ENCODE measurements at regions not wholly inside any gene's neighbourhood (a gene's known extent, or its start where the extent isn't known, plus 50 kb on each side); places are given as distances from the start of the nearest gene placed in this dataset.
"Not testable (repeated sequence)": the region's sequence is repeated elsewhere in the genome, so short reads cannot be mapped to it uniquely, and the experiment has no call there.

DNA sequence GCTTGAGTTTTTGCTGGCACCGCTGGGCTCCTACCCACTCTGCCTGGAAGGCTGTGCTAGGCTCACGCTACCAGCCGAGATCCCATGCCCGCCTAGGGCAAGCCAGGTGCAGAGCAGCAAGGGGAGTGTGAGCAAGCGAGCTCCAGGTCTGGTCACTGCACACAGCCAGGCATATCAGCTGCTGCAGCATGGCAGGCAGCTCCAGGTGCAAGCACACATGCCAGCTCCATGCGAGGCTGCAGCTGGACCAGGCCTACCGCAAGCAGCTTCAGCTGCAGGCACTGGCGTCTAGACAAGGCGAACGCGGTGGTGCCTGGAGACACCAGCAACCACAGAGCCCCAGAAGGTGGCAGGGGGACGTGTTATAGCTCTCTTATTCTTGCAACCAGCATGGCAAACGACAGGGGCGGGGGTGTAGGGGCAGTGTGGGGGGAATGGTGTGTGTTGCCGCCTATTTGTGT is 614.7 kb upstream of the EPHA5 start:
- DNase-seq (ENCODE audit: low read depth): no peak

DNA sequence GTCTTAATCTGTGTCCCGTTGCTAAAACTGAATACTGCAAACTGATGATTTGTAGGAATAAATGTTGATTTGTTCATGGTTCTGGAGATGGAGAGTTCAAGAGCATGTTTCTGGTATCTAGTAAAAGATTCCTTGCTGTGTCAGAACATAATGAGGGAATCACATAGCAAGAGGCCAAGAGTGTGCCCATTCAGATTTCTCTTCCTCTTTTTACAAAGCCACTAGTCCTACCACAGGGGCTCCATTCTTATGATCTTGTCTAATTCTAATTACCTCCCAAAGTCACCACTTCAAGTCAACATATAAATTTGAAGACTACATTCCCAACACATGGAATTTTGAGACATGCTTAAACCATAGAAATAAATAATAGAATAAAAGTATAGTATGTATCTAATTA is 608.8 kb upstream of the EPHA5 start:
- DNase-seq (ENCODE audit: low read depth): no peak

DNA sequence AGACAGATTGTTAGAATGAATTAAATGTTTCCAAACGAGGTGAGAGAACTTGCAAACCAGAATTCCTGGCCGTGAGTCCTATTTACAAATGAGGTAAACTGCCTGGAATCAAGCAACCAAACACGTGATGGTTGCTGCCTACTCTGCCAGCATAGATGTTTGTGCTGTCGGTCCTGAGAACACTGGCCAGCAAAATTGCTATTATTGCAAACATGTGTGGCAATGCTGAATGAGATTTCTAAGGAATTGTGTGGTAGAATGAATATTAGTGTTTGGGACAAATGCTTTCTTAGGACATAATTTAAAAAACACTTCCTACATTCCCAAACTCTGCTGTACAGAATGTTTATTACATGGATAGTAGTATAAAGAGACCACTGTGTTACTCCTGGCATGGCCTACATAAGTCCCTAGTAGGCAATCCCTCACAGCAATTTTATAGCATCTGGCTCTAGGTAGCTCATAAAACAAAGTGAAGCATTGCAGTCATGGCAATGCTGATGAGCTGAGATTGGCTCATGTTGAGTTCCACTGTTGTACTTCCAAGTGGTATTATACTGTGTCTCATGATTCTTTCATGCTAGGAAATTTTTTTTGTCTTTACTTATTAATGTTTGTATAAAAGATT is 605.2 kb upstream of the EPHA5 start:
- DNase-seq (ENCODE audit: low read depth): no peak

DNA sequence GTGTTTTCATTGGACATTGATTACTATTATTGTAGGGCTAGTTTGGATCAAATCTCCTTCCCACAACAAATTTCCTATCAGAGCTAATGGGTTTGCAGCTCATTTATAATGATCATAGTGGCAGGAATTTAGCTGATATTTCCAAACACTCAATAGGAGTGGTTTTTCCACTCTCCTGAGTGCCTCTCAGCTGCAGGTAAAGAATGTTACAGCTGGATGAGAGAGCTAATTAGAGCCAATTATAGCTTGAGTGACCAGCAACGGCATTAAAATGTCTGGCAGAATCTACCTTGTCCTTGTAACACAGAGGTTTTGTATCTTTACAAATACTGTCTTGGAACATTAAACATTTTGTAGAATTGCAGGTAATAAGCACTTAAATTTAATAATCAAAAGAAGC is 602.8 kb upstream of the EPHA5 start:
- no peak for DNase-seq (ENCODE audit: low read depth)

DNA sequence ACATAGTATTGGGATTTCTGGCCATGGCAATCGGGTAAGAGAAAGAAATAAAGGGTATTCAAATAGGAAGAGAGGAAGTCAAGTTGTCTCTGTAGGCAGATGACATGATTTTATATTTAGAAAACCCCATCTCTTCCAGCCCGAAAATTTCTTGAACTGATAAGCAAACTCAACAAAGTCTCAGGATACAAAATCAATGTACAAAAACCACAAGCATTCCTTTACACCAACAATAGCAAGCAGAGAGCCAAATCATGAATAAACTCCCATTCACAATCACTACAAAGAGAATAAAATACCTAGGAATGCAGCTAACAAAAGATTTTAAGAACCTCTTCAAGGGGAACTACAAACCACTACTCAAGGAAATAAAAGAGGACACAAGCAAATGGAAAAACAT is 600.1 kb upstream of the EPHA5 start:
- not testable (repeated sequence) for DNase-seq (ENCODE audit: low read depth)

DNA sequence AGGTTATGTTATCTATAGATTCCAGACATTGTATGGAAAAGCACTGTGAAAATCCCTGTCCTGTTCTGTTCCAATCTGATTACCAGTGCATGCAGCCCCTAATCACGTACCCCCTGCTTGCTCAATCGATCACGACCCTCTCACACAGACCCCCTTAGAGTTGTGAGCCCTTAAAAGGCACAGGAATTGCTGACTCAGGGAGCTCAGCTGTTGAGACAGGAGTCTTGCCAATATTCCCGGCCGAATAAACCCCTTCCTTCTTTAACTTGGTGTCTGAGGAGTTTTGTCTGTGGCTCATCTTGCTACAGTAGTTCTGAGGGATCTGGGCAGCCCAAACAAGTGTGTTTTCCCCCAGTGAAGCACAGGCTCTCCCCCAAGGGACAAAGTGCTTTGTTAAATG is 596.3 kb upstream of the EPHA5 start:
- not testable (repeated sequence) for DNase-seq (ENCODE audit: low read depth)

DNA sequence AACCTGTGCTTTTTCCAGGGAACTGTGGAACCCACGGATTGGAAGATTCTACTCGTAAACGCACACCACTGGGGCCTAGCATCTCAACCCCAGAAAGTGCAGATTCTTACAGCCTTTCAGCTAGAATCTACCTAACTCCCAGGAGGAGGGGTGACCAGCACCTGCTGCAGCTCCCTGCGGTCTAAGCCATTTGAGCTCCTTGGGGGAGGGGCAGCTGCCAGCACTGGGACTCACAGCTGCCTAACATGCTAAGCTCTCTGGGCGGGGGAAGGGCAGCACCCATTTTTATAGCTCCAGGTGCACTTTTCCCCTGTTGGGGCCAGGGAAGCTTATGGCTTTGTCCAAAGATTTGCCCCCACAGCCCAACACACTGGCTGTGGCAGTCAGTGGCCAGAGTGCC is 595.7 kb upstream of the EPHA5 start:
- DNase-seq (ENCODE audit: low read depth): no peak

DNA sequence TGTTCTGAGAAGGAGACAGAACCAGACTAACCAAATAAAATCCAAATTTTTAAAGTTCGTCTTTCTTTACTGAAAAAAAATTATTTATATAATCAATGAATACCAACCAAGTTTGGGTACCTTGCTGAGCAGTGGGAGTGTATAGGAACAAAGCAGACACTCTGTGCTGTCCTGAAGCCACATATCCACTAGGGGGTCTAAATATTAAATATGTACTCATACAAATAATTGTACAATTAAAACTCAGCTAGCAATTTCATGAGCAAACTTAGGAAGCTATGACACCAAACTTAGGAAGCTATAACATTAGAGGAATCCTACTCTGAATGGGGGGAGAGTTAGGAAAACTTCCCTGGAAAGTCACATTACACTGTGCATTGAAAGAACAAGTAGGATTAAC is 582.0 kb upstream of the EPHA5 start:
- no peak for DNase-seq (ENCODE audit: low read depth)

DNA sequence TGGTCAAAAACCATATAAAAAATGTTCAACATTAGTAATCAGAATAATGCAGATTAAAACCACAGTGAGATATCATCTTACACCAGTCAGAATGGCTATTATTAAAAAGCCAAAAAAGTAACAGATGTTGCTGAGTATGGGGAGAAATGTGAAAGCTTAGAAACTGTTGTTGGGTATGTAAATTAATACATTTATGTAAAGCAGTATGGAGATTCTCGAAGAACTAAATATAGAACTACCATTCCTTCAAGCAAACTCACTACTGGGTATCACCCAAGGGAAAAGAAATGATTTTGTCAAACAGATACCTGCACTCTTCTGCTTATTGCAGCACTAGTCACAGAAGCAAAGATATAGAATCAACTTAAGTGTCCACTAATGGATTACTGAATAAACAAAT is 576.4 kb upstream of the EPHA5 start:
- DNase-seq (ENCODE audit: low read depth): no peak

DNA sequence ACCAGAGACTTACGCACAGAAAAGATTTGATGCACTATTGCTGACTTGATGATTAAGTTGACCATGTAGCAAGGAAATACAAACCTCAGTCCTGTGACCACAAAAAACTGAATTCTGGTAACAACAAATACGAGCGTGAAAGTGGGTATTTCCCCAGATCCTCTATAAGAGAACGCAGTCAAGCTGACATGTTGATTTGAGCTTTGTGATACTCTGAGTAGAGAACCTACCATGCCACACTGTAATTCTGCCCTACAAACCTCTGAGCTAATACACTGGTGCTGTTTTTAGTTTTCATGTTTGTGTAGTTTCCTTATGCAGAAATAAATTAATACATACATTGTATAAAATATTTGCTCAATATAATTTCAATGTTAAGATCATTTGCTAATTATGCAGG is 565.6 kb upstream of the EPHA5 start:
- no peak for DNase-seq (ENCODE audit: low read depth)

DNA sequence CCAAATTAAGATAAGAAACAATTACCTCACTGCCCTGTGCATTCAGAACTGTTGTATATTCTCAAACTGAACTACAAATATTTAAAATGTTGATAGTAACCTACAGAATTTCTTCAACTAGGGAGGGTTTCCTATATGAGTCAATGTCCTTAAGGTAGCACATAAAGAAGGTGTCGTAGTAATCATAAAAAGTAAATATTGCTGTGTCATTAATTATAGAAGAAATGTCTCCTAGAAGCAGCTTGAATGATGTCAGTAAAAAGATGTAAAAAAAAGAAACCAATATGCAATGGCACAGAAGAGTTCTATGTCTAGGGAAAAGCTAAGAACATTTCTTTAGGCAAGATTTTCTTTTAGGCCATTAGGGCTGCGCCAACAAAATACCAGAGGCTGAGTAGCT is 559.6 kb upstream of the EPHA5 start:
- no peak for DNase-seq (ENCODE audit: low read depth)

DNA sequence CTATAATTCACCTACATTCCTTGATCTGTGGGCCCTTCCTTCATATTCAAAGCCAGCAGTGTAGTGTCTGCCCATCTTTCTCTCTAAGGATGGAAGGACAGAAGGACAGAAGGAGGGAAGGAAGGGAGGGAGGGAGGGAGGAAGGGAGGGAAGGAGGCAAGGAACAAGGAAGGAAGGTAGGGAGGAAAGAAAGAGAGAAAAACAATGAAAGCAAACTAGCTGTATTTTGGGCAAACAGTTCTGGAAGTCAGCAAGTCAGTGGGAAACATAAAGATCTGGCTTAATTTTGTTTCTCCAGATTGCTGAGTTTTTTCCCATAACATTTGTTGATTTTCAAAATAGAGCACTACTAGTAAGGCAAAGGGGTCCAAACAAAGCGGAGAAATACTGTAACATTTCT is 555.2 kb upstream of the EPHA5 start:
- DNase-seq (ENCODE audit: low read depth): no peak

DNA sequence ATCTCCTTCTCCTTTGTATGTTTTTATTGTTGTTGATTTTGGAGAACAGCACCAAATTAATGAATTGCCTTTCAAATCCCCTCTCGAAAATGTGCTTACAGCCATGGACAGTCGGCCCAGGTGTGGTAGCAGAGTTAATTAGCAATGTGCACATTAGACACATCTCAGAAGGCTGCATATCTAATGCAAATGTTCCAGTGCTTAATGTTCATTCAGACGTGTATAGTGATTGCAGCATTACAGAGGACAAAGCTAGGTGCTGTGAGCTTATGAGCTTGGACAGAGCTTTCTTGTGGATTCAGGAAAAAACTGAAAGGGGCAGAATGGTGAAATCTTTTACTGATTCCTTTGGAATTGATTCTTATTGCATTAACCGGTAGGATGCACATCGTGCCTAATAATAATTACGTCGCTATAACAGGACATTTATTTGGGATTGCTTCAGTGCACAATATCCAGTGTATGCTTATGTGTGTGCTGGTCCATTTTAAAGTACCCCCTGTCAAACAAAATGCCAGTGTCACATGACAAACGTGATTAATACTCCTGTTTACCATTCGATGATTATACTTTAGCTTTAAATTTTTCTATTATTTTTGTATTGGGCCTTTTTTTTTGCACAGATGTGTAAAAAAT is 552.9 kb upstream of the EPHA5 start:
- DNase-seq (ENCODE audit: low read depth): no peak

DNA sequence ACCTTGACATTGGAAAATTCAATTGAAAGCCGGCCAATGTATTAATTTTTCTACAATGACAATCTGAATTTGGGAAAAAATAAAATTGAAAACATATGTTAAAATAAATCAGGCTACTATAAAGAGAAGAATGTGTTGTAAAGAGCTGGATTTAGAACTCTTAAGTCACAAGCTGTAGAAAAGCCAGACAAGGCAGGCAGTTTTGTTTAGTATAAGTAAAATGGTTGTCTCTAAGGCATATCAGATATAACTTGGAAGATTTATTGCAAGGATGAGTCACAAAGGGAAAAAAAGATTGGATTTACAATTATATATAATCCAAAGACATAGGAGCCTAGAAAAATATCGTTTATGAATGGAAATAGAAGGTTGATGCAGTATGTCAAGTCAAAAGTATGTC is 549.1 kb upstream of the EPHA5 start:
- peak; percentile 22 for DNase-seq (ENCODE audit: low read depth)

DNA sequence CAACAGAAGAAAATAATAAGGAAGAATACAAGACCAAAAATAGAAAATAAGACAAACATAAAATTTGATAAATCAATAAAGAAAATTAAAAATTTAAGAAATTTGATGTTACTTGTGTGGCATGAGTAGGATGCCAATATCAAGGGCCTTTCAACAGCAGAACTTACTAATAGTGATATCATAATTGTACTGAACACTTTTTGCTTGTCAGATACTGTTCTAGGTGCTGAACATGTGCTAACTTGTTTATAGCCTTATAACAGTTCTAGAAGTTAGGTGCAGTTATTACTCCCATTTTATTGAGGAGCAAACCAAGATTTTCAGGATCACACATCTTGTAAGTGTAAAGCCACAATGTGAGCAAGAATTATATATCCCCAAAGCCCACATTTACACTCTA is 546.0 kb upstream of the EPHA5 start:
- no peak for DNase-seq (ENCODE audit: low read depth)

DNA sequence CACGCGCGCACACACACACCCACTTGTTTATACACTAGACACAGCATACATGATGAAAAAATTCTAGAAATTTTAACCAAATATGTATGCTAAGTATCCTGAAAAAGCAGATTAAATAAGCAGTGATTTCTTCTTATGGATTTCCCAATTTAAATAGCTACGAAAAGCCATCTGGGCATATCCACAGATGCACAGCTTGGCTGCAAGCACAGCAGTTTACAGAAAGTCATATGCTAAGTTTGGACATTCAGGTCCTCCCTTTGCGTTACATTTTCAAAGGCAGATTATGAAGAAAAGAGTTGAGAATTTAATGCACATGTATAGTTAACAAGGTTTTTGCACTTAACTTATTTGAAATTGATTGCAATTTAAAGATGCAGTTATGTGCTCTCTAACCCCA is 542.2 kb upstream of the EPHA5 start:
- DNase-seq (ENCODE audit: low read depth): no peak

DNA sequence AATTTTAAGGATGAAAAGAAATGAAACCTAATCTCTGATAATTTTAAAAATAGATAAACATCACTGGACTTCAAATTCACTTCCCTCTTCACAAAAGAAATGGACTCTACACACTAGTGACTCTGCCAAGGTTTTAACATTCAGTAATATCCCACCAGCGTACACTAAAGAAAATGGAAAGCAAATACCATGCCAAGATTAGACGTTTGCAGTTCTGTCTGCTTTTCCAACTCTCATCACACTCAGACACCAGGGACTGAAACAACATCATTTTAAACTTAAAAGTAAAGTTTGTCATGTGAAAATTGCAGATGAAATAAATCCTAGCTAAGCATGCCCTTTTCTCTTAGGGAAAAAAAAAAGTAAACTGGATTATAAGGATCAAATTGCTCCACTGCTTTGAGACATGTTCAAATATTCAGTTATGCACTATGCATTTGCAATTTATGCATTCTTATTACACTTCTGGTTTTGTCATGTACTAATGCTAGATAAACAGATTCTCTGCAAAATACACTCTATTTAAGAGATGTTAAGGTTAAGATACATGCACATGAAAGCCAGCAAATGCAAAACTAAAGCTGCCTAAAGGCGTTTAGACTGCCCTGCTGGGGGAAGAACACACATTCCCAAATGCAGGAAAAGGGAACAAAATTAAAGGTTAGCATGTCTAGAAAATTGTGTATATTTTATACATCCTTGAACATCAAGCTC is 534.4 kb upstream of the EPHA5 start:
- DNase-seq (ENCODE audit: low read depth): peak; percentile 34

DNA sequence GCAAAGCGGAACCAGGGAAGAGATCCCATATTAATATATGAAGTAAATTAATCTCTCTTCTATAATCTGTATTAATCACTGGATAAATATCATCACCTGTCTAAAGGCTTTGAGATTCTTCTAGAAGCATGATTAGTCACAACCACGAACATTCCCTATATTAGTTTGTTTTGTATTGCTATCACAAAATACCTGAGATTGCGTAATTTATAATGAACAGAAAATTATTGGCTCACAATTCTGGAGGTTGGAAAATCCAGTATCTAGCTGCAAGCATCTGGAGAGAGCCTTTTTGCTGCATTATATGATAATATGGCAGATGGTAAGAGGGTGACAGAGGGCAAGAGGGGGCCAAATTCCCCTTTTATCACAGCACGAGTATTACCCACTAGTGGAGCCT is 532.6 kb upstream of the EPHA5 start:
- no peak for DNase-seq (ENCODE audit: low read depth)

DNA sequence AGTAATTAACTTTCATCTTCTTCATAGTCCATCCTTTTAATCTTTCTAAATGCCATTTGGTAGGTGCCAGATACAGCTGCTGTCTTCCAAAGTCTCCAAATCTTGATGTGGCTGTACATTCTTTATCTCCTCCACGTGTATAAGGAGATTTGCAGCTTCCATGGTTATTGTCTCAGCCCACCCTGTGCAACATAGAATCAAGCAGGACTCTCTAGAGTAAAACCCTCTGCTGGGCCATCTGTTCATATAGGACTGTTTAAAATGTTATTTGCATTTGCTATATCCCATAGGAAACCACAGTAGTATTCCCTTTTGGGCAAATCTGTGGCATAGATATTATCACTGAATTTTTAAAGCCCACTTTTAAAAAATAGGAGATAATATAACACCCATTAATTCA is 527.2 kb upstream of the EPHA5 start:
- no peak for DNase-seq (ENCODE audit: low read depth)

DNA sequence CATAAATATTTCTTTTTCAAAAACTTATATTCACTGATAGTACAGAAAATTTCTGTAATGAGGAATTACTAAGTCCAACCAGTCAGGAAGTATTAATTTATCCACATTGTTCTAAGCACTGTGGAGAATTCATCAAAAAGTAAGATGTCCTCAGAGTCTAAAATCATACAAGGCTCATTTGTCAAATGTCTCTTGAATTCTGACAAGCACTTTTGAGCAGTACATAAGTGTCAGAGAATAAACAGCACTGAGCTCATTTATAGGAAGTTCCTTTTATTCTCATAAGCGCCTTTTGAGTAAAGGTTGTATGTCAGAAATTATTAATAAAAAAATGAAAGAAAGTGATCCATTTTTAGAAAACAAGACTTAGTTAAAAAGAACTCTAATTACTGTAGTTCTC is 523.2 kb upstream of the EPHA5 start:
- no peak for DNase-seq (ENCODE audit: low read depth)

DNA sequence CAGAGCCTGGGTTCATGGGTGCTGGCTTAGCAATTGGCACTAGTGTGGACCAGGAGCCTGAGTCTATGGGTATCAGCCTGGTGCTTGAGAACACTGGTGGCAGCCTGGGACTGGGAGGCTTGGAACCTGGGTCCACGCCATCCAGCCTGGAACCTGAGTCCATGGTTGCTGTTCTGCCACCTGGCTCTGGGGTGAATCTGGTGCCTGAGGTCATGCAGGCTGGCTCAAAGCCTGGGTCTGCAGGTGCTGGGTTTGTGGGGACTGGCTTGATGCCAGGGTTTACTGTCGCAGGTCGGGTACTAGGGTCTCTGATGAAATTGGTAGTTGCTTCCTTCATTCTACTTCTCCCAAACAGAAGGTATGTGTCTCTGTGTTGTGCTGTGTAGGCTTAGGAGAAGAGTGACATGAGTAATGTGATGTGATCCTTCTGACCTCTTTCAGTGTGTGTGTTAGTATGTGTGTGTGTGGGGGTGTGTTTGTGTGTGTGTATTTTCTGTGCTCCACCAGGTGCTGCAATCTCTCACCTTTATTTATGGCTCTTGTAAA is 517.0 kb upstream of the EPHA5 start:
- DNase-seq (ENCODE audit: low read depth): no peak

DNA sequence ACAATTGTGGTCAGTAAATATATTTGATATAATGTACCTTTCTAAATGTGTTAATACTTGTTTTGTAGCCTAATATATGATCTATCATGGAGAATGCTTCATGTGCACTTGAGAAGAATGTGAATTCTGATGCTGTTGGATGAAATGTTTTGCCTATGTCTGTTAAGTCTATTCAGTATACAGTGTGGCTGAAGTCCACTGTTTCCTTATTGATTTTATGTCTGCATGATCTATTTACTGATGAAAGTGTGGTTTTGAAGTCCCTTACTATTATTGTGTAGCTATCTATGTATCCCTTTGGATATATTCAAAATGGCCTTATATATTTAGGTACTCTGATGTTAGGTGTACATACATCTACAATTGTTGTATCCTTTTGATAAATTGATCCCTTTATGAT is 515.8 kb upstream of the EPHA5 start:
- no peak for DNase-seq (ENCODE audit: low read depth)

DNA sequence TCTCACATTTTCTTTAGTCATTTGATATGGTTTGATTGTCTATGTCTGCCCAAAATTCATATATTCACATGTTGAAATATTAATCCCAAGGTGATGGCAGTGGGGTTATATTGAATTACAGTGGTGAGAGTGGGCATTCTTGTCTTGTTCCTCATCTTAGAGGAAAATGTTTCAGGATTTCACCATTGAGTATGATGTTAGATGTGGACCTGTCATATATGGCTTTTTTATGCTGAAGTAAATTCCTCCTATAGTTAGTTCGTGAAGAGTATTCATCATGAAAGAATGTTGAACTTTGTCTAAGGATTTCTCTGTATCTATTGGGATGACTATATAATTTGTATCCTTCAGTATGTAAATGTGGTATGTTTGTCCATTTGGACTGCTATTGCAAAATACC is 512.3 kb upstream of the EPHA5 start:
- DNase-seq (ENCODE audit: low read depth): no peak
